Dendritic cell treated with granulocyte-macrophage colony-stimulating factor and Interleukin-4, amounts not matched to agents 40 ng/mL and 50 ng/mL, for 4 days (primary cell): ENCODE measurements at regions not wholly inside any gene's neighbourhood (a gene's known extent, or its start where the extent isn't known, plus 50 kb on each side); places are given as distances from the start of the nearest gene placed in this dataset.

Experiments
- H3K27ac Mint-ChIP-seq: one replicate; pipeline ENCODE4 v1.8.0; 2022; ENCODE audit warnings: mild to moderate bottlenecking, mixed read lengths
- H3K27me3 Mint-ChIP-seq: one replicate; pipeline ENCODE4 v1.8.0; 2022; ENCODE audit warnings: mild to moderate bottlenecking, mixed read lengths
- H3K36me3 Mint-ChIP-seq: one replicate; pipeline ENCODE4 v1.8.0; 2022; ENCODE audit warnings: low read depth, mixed read lengths
- H3K4me1 Mint-ChIP-seq: one replicate; pipeline ENCODE4 v1.8.0; 2022; ENCODE audit warnings: low read depth, mixed read lengths
- H3K4me3 Mint-ChIP-seq: one replicate; pipeline ENCODE4 v1.8.0; 2022; ENCODE audit warnings: mild to moderate bottlenecking, moderate library complexity, mixed read lengths
- H3K9me3 Mint-ChIP-seq: one replicate; pipeline ENCODE4 v1.8.0; 2022; ENCODE audit warnings: mixed read lengths
- intact Hi-C: fragments of 100-400 bp; cut with micrococcal nuclease; formaldehyde crosslinking; loops from one replicate; pipeline ENCODE4 v1.15.0; 2022

DNA sequence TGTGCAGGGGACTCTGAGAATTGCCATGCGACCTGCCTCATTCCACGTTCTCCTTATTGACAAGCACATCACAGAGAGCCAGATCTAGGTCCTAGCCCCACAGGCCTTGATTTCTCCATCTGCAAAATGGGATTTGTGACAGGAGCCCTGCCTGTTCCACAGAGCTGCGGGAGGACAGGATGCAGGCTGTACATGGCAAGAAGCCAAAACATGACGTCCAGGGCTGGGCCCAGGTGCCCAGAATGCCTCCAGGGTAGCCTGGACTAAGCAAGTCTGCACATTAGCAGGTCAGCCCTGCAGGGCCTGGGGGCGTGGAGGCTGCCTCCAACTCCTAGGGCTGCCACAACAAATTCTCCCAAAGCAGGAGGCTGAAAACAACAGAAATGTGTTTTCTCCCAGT lies 235.7 kb upstream of the SDK2 start:
- Mint-ChIP-seq H3K9me3 (no peaks in the 10 kb centered on the region), H3K27me3 (peaks cover 17% of the 10 kb centered on the region), H3K4me3 (no peak overlapping the region), H3K4me1 (peaks cover 10% of the 10 kb centered on the region), H3K36me3 (no peaks in the 10 kb centered on the region), H3K27ac (no peak overlapping the region)
- intact Hi-C loops: no loop called here

DNA sequence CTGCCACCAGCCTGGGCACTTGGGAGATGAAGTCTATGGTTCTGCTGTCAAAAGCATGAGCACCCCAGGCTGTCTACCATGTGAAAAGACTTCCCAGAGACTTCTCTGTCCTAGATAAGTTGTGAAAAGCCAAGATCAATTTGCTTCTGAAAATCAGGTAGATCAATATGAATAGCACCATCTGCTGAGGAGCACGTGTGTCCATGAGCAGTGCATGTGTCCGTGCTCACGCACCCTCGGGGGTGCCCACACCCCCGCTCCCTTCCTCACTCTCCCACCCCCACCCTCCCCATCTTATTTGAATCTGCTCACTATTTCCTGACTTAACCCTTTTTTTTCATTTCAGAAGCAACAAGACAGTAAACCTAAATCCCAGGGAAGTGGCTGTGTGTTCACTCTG lies 238.3 kb upstream of the SDK2 start:
- Mint-ChIP-seq H3K27me3 (peaks cover 25% of the 10 kb centered on the region), H3K9me3 (no peaks in the 10 kb centered on the region), H3K4me3 (no peak overlapping the region), H3K36me3 (no peaks in the 10 kb centered on the region), H3K4me1 (no peaks in the 10 kb centered on the region), H3K27ac (no peak overlapping the region)
- intact Hi-C loops: no loop called here

DNA sequence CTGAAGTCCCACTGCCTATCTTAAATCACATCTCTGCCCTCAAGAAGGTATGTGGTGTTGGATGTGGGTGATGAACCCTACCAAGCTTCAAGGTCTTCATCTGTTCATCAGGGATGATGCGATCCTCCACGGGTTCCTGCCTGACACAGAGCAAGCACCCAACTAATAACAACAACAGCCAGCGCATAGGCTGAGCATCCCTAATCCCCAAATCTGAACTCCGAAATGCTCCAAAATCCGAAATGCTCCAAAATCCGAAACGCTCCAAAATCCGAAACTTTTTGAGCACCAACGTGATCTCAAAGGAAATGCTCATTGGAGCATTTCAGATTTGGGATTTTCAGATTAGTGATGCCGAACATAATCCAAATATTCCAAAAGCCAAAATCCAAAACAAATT lies 238.9 kb upstream of the SDK2 start:
- Mint-ChIP-seq H3K4me3 (no peak overlapping the region), H3K27me3 (peaks cover 25% of the 10 kb centered on the region), H3K36me3 (no peaks in the 10 kb centered on the region), H3K4me1 (no peaks in the 10 kb centered on the region), H3K9me3 (no peaks in the 10 kb centered on the region), H3K27ac (no peak overlapping the region)
- intact Hi-C loops: no loop called here

DNA sequence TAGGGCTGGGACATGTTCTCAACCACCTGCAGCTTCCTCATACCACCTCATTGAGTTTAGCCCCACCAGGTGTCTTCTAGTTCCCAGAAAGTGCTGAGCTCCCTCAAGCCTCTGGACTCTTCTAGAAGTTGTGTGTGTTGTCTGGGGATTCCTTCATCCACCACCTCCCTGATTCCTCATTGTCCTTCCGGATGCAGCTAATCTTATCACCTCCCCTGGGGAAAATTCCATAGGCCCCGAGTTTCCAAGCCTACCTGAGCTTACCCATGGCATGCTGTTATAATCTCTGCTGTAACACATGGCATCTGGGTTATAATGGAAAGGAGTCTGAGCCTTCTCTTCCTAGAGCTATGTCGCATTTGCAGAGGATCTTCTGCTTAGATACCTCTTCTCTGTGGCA lies 243.5 kb upstream of the SDK2 start:
- intact Hi-C loops: no loop called here
- Mint-ChIP-seq H3K4me1 (peaks cover 5% of the 10 kb centered on the region), H3K4me3 (no peak overlapping the region), H3K9me3 (no peaks in the 10 kb centered on the region), H3K36me3 (no peaks in the 10 kb centered on the region), H3K27me3 (peaks cover 22% of the 10 kb centered on the region), H3K27ac (no peak overlapping the region)

DNA sequence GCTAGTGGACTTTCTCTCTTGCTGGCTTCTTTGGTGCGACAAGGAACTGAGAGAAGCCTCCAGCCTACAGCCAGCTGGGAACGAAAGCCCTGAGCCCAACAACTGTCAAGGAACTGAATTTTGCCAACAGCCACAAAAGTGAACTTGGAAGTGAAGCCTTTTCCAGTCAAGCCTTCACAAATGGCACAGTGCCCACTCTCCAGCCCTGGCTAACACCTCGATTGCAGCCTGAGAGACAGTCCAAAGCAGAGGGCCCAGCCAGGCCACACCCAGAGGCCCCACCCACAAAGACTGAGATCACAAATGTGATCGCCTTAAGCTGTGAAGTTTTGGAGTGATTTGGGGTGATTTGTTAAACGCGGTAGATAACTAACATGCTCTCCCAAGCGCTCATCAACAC lies 244.6 kb upstream of the SDK2 start:
- Mint-ChIP-seq H3K4me1 (peaks cover 5% of the 10 kb centered on the region), H3K4me3 (no peak overlapping the region)
- intact Hi-C loops: no loop called here

DNA sequence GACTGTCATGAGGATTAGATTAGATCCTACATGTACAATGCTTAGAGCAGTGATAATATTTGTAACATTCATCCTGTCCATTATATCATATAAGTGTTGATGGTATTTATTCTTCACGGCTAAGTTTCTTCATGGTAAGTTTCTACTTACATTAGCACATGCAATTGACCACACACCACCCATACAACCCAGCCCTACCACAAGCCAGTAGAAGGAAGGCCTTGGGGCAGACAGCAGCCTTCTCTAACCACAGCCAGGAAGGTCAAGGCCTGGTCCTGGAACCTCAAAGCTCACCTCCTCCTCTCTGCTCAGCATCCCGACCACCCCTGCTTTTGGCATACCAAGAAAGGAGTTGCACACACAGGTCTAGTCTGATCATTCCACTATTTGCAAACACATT lies 245.2 kb upstream of the SDK2 start:
- Mint-ChIP-seq H3K27ac (no peak overlapping the region), H3K4me3 (no peak overlapping the region), H3K36me3 (no peaks in the 10 kb centered on the region), H3K27me3 (peaks cover 24% of the 10 kb centered on the region), H3K4me1 (peaks cover 5% of the 10 kb centered on the region), H3K9me3 (no peaks in the 10 kb centered on the region)
- intact Hi-C loops: no loop called here

More for the DNA sequence above, 244.6 kb upstream of the SDK2 start:
- H3K36me3 Mint-ChIP-seq: no peaks in the 10 kb centered on the region
- no peaks in the 10 kb centered on the region for H3K9me3 Mint-ChIP-seq
- H3K27ac Mint-ChIP-seq: no peak overlapping the region
- peaks cover 24% of the 10 kb centered on the region for H3K27me3 Mint-ChIP-seq

DNA sequence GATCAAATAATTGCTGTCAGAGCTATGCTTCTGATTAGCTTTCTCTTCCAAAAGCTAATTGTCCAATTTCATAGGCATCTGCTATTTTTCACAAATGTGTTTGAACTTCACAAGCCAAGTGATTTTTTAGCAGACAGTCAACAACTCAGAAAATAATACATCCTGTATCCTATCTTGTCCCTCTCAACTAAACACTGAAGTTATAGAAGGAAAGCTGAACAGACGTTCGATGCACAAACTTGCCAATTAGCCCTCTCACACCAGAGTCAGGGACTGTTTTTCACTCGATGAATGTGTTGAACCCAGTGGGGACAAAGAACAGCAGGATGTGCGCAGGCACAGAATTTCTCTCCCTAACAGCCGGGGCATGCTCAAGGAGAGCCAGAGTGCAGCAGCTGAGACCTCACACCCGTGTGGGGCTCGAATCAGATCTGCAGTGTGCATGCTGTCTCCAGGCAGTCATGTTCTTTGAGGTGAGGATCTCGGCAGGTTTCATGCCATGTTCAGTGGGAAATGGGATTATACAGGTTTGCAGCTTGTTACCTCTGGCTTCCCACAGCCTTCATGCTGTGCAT lies 246.7 kb upstream of the SDK2 start:
- intact Hi-C loops: no loop called here
- peaks cover 5% of the 10 kb centered on the region for H3K4me1 Mint-ChIP-seq
- no peak overlapping the region for H3K4me3 Mint-ChIP-seq
- H3K9me3 Mint-ChIP-seq: no peaks in the 10 kb centered on the region
- no peak overlapping the region for H3K27ac Mint-ChIP-seq
- H3K36me3 Mint-ChIP-seq: no peaks in the 10 kb centered on the region
- peaks cover 32% of the 10 kb centered on the region for H3K27me3 Mint-ChIP-seq

DNA sequence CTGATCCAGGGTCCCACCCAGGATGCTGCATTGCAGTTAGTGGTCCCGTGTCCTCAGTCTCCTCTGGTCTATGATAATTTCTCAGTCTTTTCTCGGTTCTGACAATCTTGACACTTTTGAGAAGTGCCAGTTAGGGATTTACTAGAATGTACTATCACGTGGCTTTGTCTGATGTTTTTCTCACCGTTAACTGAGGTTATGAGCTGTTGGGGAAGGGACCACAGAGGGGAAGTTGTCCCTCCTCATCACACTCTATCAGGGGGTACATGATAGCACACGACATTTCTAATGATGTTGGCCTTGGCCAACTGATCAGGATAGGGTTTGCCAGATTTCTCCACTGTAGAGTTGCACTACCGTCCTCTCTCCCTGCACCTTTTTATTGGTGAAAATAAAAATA lies 250.9 kb upstream of the SDK2 start:
- H3K36me3 Mint-ChIP-seq: no peaks in the 10 kb centered on the region
- intact Hi-C loops: no loop called here
- no peaks in the 10 kb centered on the region for H3K9me3 Mint-ChIP-seq
- no peak overlapping the region for H3K27ac Mint-ChIP-seq
- H3K27me3 Mint-ChIP-seq: peaks cover 48% of the 10 kb centered on the region
- no peaks in the 10 kb centered on the region for H3K4me1 Mint-ChIP-seq
- H3K4me3 Mint-ChIP-seq: no peak overlapping the region

DNA sequence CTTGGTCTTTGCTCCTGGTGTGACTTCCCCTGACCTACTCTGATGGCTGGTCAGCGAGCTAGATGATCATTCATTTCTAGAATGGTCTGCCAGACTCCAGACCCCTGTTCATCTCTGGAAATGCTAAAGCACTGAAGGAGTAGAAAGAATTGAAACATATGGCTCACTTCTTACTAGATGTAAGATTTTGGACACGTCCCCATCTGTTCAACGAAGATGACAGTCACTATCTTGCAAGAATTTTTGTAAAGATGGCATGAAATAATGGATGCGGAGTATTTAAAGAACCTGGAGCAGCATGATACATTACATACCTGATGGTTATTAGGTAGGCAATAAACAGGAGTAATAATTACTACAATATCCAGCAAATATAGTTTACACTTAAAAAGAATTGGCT lies 252.7 kb upstream of the SDK2 start:
- peaks cover 6% of the 10 kb centered on the region for H3K4me1 Mint-ChIP-seq
- no peaks in the 10 kb centered on the region for H3K9me3 Mint-ChIP-seq
- H3K4me3 Mint-ChIP-seq: no peak overlapping the region
- H3K27me3 Mint-ChIP-seq: peaks cover 63% of the 10 kb centered on the region
- intact Hi-C loops: no loop called here
- H3K27ac Mint-ChIP-seq: no peak overlapping the region
- no peaks in the 10 kb centered on the region for H3K36me3 Mint-ChIP-seq

DNA sequence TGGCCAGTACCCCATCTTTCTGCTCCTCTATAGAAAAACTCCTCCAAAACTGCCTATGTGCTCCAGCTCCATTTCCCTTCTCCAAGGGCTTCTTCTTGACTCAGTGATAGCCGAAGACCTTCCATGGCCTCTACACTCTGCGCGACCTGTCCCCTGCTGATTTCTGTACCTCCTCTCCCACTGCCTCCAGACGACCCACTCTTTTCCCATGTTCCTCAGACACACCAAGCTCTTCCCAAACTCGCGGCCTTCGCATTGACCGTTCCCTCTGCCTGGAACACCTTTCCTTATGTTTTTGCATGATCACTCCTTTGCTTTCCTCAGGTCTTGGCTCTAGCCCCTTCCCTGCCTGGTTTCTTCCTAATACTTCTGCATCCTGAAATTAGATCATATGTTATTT lies 255.6 kb upstream of the SDK2 start:
- Mint-ChIP-seq H3K27me3 (peaks cover 73% of the 10 kb centered on the region), H3K4me1 (peaks cover 19% of the 10 kb centered on the region), H3K27ac (no peak overlapping the region), H3K36me3 (no peaks in the 10 kb centered on the region), H3K9me3 (no peaks in the 10 kb centered on the region), H3K4me3 (no peak overlapping the region)
- intact Hi-C loops: no loop called here

DNA sequence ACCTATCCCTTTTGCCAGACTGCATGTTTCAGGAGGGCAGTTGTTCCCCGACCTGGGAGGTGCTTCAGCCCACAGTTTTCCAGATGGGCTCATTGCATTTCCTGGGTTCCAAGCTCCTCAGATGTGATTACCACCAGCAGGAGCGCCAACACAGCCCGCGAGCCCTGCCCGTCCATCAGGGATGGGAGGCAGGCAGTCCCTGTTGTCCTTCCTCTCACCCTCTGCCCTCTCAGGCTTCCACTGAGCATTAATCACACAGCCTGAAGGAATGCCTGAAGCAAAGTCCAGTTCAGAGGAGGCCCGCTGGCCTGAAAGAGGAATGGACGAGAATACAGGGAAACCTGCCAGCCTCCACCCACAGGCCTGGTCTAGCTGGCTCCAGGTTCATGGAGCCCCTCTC lies 256.3 kb upstream of the SDK2 start:
- Mint-ChIP-seq H3K27me3 (peaks cover 67% of the 10 kb centered on the region), H3K36me3 (no peaks in the 10 kb centered on the region), H3K4me3 (no peak overlapping the region), H3K27ac (no peak overlapping the region), H3K9me3 (no peaks in the 10 kb centered on the region), H3K4me1 (peaks cover 19% of the 10 kb centered on the region)
- intact Hi-C loops: no loop called here

DNA sequence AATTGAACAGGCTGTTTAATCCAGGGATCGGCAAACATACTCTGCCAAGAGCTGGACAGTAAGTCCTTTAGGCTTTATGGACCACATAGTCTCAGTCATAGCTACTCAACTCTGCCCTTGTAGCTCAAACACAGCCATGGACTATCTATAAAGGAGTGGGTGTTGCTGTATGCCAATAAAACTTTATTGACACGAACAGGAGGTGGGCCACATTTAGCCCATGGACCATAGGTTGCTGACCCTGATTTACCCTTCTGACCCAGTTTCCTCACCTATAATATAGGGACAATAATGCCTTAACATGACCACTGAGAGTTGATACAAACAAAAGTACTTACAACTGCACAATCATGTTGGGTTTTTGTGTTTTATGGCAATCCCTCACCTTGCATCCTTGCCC lies 257.0 kb upstream of the SDK2 start:
- H3K36me3 Mint-ChIP-seq: no peaks in the 10 kb centered on the region
- intact Hi-C loops: no loop called here

DNA sequence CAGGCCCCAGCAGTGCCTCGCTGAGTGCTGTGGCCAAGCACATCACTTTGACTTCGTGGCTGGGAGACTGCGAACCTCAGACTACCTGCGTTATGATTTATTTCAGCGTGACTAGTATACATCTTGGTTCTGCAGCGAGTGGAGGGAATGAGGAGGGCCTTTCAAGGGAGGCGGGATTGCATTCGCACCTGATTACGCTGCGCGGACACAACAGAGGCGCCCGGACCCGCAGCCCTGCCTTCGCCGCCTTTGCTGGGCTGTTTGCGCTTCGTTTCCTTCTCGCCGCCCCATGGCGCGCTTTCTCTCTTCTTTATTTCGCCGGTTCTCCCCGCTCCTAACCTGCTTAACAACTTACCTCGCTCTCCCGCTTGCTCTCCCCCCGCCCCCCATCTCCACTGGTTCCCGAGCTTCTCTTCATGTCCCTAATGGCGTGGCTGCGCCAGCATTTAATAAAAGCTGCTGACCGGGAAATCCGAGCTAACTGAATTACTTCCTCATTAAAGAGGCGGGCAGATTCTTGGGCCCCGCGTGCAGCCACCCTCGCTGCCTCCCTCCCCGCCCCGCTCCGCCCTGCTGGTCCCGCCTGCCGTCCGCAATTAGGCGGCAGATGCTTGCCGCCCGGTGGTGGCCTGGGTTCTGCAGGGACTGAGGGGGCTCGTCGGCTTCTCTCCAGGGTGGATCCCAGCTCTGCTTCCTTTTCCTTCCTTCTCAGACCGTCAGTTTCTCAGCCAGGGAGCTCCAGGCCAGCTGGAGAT lies 257.6 kb upstream of the SDK2 start:
- Mint-ChIP-seq H3K4me3 (peak overlapping the region; percentile 89), H3K27ac (peak overlapping the region; percentile 71)
- intact Hi-C loops: no loop called here

More for the DNA sequence above, 257.0 kb upstream of the SDK2 start:
- H3K4me1 Mint-ChIP-seq: peaks cover 19% of the 10 kb centered on the region
- peaks cover 69% of the 10 kb centered on the region for H3K27me3 Mint-ChIP-seq
- H3K9me3 Mint-ChIP-seq: no peaks in the 10 kb centered on the region
- no peak overlapping the region for H3K27ac Mint-ChIP-seq
- H3K4me3 Mint-ChIP-seq: peak overlapping the region; percentile 89

DNA sequence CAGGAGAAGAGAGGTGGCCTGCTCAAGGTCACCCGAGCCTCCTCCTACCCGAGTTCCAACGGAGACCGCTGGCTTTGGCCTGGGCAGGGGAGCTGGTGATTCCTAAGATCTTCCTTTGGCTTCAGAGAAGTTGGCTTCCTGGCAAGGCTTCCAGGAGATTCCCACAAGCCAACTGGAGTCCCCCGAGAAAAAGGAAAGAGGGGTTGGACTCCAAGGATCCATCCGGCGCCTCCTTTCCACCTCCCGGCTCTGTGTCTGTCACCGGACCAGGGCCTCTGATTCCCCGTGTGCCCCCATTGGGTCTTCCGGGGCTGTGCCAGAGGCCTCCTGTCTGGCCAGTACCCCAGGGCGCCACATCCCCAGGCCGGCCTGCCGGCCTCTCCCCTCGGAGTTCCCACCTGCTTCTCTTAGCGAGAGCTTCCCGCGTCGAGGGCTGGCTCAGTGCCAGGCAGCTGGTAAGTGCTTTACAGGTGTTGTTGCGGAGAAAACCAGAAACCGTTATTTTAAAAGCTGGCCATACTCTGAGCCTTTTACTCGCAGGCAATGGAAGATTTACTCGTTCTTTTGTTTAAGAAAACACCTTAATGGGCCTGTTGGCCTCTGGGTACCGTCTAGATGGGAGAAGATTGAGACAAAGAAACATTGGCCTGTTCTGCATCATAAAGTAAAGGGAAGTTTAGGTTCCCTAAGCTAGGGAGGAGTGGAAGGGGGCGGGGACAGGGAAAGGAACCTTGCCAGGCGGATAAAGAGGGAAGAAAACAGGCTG lies 258.4 kb upstream of the SDK2 start:
- Mint-ChIP-seq H3K36me3 (no peaks in the 10 kb centered on the region), H3K27ac (peak overlapping the region; percentile 71), H3K4me3 (peak overlapping the region; percentile 89), H3K4me1 (peaks cover 19% of the 10 kb centered on the region), H3K27me3 (peaks cover 74% of the 10 kb centered on the region), H3K9me3 (no peaks in the 10 kb centered on the region)
- intact Hi-C loops: no loop called here

More for the DNA sequence above, 257.6 kb upstream of the SDK2 start:
- Mint-ChIP-seq H3K36me3 (no peaks in the 10 kb centered on the region), H3K4me1 (peaks cover 19% of the 10 kb centered on the region), H3K27me3 (peaks cover 69% of the 10 kb centered on the region), H3K9me3 (no peaks in the 10 kb centered on the region)
